Smooth muscle cell (in vitro differentiated cells): ENCODE measurements at regions not wholly inside any gene's neighbourhood (a gene's known extent, or its start where the extent isn't known, plus 50 kb on each side); places are given as distances from the start of the nearest gene placed in this dataset.
"Not testable (repeated sequence)": the region's sequence is repeated elsewhere in the genome, so short reads cannot be mapped to it uniquely, and the experiment has no call there.

ENCODE experiments used
- DNase-seq: peaks from one replicate; lab custom pipeline; 2025; ENCODE audit not compliant: unreplicated experiment; lab: John Stamatoyannopoulos, UW
- H2AFZ ChIP-seq: fragments of 200-600 bp; sonication (generic); 2 replicates; pipeline ENCODE4 v1.6.0; 2016; ENCODE audit warnings: antibody characterized with exemption, low read depth, mild to moderate bottlenecking
- H3F3A ChIP-seq: fragments of 200-600 bp; sonication (generic); 2 replicates; pipeline ENCODE4 v1.6.0; 2017; ENCODE audit warnings: antibody characterized with exemption, low read depth
- H3K27ac ChIP-seq: fragments of 200-600 bp; sonication (generic); 2 replicates; pipeline ENCODE4 v1.5.1; 2016; ENCODE audit warnings: low read depth, mild to moderate bottlenecking
- H3K27me3 ChIP-seq: fragments of 200-600 bp; sonication (generic); 2 replicates; pipeline ENCODE4 v1.6.1; 2016; ENCODE audit warnings: low read depth, mild to moderate bottlenecking
- H3K36me3 ChIP-seq: fragments of 200-600 bp; sonication (generic); 2 replicates; pipeline ENCODE4 v1.5.1; 2016; ENCODE audit warnings: low read depth
- H3K4me1 ChIP-seq: fragments of 200-600 bp; sonication (generic); 2 replicates; pipeline ENCODE4 v1.5.1; 2016; ENCODE audit warnings: low read depth
- H3K4me2 ChIP-seq: fragments of 200-600 bp; sonication (generic); 2 replicates; pipeline ENCODE4 v1.6.0; 2016; ENCODE audit warnings: mild to moderate bottlenecking
- H3K4me3 ChIP-seq: fragments of 200-600 bp; sonication (generic); 2 replicates; pipeline ENCODE4 v1.5.1; 2016; ENCODE audit warnings: mild to moderate bottlenecking
- H3K79me2 ChIP-seq: fragments of 200-600 bp; sonication (generic); 2 replicates; pipeline ENCODE4 v1.6.0; 2016; ENCODE audit warnings: low read depth, mild to moderate bottlenecking
- H3K9ac ChIP-seq: fragments of 200-600 bp; sonication (generic); 2 replicates; pipeline ENCODE4 v1.6.0; 2016; ENCODE audit warnings: low read depth
- H3K9me3 ChIP-seq: fragments of 200-600 bp; sonication (generic); replicated peaks from 2 replicates; pipeline ENCODE4 v1.5.1; 2016; ENCODE audit warnings: low read depth
- H4K20me1 ChIP-seq: fragments of 200-600 bp; sonication (generic); 2 replicates; pipeline ENCODE4 v1.6.0; 2016; ENCODE audit warnings: low read depth
- CTCF ChIP-seq: fragments of 200-600 bp; sonication (generic); IDR thresholded peaks from 2 replicates; pipeline ENCODE4 v1.5.1; 2017; ENCODE audit warnings: borderline replicate concordance, mild to moderate bottlenecking, antibody characterized with exemption; ENCODE audit not compliant: insufficient read depth, poor library complexity, severe bottlenecking
- WGBS: methylation state at CpG from one replicate; pipeline ENCODE4 v1.1.7; 2016; ENCODE audit warnings: low lambda C conversion rate; 5-methylcytosine and 5-hydroxymethylcytosine counted together

- no peaks in the 10 kb centered on the region for H3K4me1 ChIP-seq
- peaks cover 10% of the 10 kb centered on the region for H3K27me3 ChIP-seq
- H3K9me3 ChIP-seq = no peaks in the 10 kb centered on the region
- H3K79me2 ChIP-seq = no peaks in the 10 kb centered on the region
- H3K4me2 ChIP-seq = no peak overlapping the region
- H4K20me1 ChIP-seq = no peaks in the 10 kb centered on the region
- no peak overlapping the region for H2AFZ ChIP-seq
- no peaks in the 10 kb centered on the region for H3F3A ChIP-seq
- no peak overlapping the region for H3K4me3 ChIP-seq
- H3K36me3 ChIP-seq = no peaks in the 10 kb centered on the region
- no peak overlapping the region for H3K9ac ChIP-seq
- TF ChIP-seq CTCF = no peak
- no peak for DNase-seq
- no peak overlapping the region for H3K27ac ChIP-seq
- 62% methylated on average over 2 of the region's 2 CpGs for WGBS
Observed at GRCh38 chr1:29409616-29410015, 173.3 kb downstream of the PTPRU start.

- Histone ChIP-seq H3K27ac (no peak overlapping the region), H3K4me2 (no peak overlapping the region), H3K4me1 (no peaks in the 10 kb centered on the region), H3K4me3 (no peak overlapping the region), H3K9ac (no peak overlapping the region), H3F3A (no peaks in the 10 kb centered on the region), H2AFZ (no peak overlapping the region), H3K79me2 (no peaks in the 10 kb centered on the region), H3K9me3 (no peaks in the 10 kb centered on the region), H3K36me3 (no peaks in the 10 kb centered on the region), H3K27me3 (peaks cover 10% of the 10 kb centered on the region), H4K20me1 (no peaks in the 10 kb centered on the region)
- no peak for TF ChIP-seq CTCF
- WGBS = 82% methylated on average over 8 of the region's 8 CpGs
- no peak for DNase-seq
Observed at GRCh38 chr1:29408831-29409605, 172.7 kb downstream of the PTPRU start.

DNA sequence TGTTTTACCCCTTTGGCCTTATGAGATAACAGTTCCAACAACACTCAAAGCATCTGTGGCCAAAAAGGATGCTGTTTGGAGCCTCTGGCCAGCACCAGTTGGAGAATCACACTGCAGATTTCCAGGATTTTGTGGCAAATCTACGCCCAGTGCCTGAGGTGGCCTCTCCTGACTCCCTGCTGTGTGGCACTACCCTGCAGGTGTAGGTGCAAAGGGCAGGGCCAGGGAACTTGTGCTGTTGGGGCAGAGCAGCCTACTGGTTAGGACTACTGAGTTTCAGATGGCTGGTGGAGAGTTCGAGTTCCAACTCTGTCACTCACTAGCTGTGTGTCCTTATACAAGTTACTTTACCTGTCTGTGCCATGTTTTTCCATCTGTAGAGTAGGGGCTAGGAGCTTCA is 170.5 kb downstream of the PTPRU start:
- H3K27me3 ChIP-seq = peaks cover 4% of the 10 kb centered on the region
- no peaks in the 10 kb centered on the region for H3K4me1 ChIP-seq
- no peak overlapping the region for H3K27ac ChIP-seq
- H3K36me3 ChIP-seq = no peaks in the 10 kb centered on the region
- no peak for DNase-seq
- H4K20me1 ChIP-seq = no peaks in the 10 kb centered on the region
- no peak overlapping the region for H3K4me2 ChIP-seq
- H2AFZ ChIP-seq = no peak overlapping the region
- WGBS = 81% methylated on average over 2 of the region's 2 CpGs
- no peaks in the 10 kb centered on the region for H3F3A ChIP-seq
- H3K4me3 ChIP-seq = no peak overlapping the region
- H3K9me3 ChIP-seq = no peaks in the 10 kb centered on the region
- no peak for TF ChIP-seq CTCF
- no peaks in the 10 kb centered on the region for H3K79me2 ChIP-seq
- H3K9ac ChIP-seq = no peak overlapping the region

DNA sequence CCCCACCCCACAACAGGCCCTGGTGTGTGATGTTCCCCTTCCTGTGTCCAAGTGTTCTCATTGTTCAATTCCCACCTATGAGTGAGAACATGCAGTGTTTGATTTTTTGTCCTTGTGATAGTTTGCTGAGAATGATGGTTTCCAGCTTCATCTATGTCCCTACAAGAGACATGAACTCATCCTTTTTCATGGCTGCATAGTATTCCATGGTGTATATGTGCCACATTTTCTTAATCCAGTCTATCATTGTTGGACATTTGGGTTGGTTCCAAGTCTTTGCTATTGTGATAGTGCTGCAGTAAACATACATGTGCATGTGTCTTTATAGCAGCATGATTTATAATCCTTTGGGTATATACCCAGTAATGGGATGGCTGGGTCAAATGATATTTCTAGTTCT is 163.9 kb downstream of the PTPRU start:
- not testable (repeated sequence) for H2AFZ ChIP-seq, H3K36me3 ChIP-seq, H3K79me2 ChIP-seq, H3K4me3 ChIP-seq, H3F3A ChIP-seq, H4K20me1 ChIP-seq, DNase-seq, H3K4me1 ChIP-seq, H3K27ac ChIP-seq, H3K4me2 ChIP-seq, H3K9ac ChIP-seq, H3K9me3 ChIP-seq, H3K27me3 ChIP-seq
